Liver (tissue), 3 donors: ENCODE measurements at regions not wholly inside any gene's neighbourhood (a gene's known extent, or its start where the extent isn't known, plus 50 kb on each side); places are given as distances from the start of the nearest gene placed in this dataset.

ENCODE experiments used
- HNF4A ChIP-seq, 2 donors: conservative IDR thresholded peaks; 2 replicates each; pipeline ENCODE4 v1.6.1; 2016; ENCODE audit warnings: antibody characterized with exemption in 2 of 2, mild to moderate bottlenecking in 2 of 2
- TF ChIP-seq, protein P1 (sequence below): IDR thresholded peaks from 2 replicates; pipeline ENCODE4 v1.6.1; 2016; ENCODE audit warnings: antibody characterized with exemption, mild to moderate bottlenecking
- TF ChIP-seq, protein P2 (sequence below): fragments of 150-350 bp; IDR thresholded peaks from 2 replicates; pipeline ENCODE4 v1.5.1; 2017; ENCODE audit warnings: improper control_type of control experiment, low read depth, low read length; ENCODE audit not compliant: missing input control
- TF ChIP-seq, protein P3 (sequence below): IDR thresholded peaks from 2 replicates; pipeline ENCODE4 v1.6.1; 2016; ENCODE audit warnings: antibody characterized with exemption
- donor health status: healthy.
- donor health status: healthy.

DNA sequence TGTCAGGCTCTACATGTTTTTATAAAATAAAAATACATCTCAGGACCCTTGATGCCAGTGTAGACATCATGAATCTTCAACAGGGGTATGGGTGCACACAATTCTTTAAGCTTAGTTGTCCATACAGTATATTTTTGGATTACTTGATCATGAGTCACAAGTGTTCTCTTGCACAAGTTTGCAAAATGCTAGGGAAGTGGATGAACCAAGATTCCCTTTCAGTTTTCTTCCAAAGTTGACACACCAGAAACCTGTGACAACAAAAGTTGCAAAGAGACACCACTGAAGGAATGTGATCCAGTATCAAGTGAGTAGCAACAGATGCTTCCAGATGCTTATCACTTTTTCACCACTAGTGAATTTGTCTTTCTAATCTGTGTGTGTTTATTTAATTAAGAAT lies 1021.2 kb downstream of the PCDH7 start:
- TF ChIP-seq HNF4A (conservative IDR thresholded peaks at IDR 0.05), result no peak
- TF ChIP-seq, protein P1, sequence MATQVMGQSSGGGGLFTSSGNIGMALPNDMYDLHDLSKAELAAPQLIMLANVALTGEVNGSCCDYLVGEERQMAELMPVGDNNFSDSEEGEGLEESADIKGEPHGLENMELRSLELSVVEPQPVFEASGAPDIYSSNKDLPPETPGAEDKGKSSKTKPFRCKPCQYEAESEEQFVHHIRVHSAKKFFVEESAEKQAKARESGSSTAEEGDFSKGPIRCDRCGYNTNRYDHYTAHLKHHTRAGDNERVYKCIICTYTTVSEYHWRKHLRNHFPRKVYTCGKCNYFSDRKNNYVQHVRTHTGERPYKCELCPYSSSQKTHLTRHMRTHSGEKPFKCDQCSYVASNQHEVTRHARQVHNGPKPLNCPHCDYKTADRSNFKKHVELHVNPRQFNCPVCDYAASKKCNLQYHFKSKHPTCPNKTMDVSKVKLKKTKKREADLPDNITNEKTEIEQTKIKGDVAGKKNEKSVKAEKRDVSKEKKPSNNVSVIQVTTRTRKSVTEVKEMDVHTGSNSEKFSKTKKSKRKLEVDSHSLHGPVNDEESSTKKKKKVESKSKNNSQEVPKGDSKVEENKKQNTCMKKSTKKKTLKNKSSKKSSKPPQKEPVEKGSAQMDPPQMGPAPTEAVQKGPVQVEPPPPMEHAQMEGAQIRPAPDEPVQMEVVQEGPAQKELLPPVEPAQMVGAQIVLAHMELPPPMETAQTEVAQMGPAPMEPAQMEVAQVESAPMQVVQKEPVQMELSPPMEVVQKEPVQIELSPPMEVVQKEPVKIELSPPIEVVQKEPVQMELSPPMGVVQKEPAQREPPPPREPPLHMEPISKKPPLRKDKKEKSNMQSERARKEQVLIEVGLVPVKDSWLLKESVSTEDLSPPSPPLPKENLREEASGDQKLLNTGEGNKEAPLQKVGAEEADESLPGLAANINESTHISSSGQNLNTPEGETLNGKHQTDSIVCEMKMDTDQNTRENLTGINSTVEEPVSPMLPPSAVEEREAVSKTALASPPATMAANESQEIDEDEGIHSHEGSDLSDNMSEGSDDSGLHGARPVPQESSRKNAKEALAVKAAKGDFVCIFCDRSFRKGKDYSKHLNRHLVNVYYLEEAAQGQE, result no peak
- TF ChIP-seq, protein P2, sequence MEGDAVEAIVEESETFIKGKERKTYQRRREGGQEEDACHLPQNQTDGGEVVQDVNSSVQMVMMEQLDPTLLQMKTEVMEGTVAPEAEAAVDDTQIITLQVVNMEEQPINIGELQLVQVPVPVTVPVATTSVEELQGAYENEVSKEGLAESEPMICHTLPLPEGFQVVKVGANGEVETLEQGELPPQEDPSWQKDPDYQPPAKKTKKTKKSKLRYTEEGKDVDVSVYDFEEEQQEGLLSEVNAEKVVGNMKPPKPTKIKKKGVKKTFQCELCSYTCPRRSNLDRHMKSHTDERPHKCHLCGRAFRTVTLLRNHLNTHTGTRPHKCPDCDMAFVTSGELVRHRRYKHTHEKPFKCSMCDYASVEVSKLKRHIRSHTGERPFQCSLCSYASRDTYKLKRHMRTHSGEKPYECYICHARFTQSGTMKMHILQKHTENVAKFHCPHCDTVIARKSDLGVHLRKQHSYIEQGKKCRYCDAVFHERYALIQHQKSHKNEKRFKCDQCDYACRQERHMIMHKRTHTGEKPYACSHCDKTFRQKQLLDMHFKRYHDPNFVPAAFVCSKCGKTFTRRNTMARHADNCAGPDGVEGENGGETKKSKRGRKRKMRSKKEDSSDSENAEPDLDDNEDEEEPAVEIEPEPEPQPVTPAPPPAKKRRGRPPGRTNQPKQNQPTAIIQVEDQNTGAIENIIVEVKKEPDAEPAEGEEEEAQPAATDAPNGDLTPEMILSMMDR, result no peak
- TF ChIP-seq, protein P3, sequence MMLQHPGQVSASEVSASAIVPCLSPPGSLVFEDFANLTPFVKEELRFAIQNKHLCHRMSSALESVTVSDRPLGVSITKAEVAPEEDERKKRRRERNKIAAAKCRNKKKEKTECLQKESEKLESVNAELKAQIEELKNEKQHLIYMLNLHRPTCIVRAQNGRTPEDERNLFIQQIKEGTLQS, result no peak
